Upper lobe of right lung (tissue), 1 donor: ENCODE measurements at regions not wholly inside any gene's neighbourhood (a gene's known extent, or its start where the extent isn't known, plus 50 kb on each side); places are given as distances from the start of the nearest gene placed in this dataset.

Experiments
- ATAC-seq: fragments of 200-7000 bp; cut with Tn5 transposase; one replicate; pipeline ENCODE4 v1.9.1; 2020; ENCODE audit warnings: mild to moderate bottlenecking, moderate library complexity
- DNase-seq: peaks from one replicate; pipeline ENCODE4 v3.0.0-alpha.2; 2020
- H3K27ac ChIP-seq: fragments of 200-600 bp; one replicate; pipeline ENCODE4 v1.8.0; 2022
- H3K27me3 ChIP-seq: fragments of 200-600 bp; one replicate; pipeline ENCODE4 v1.8.0; 2022; ENCODE audit warnings: mild to moderate bottlenecking
- H3K36me3 ChIP-seq: fragments of 200-600 bp; one replicate; pipeline ENCODE4 v1.8.0; 2022
- H3K4me1 ChIP-seq: fragments of 200-600 bp; one replicate; pipeline ENCODE4 v1.8.0; 2022
- H3K4me3 ChIP-seq: fragments of 200-600 bp; one replicate; pipeline ENCODE4 v1.8.0; 2022; ENCODE audit warnings: mild to moderate bottlenecking
- H3K9me3 ChIP-seq: fragments of 200-600 bp; one replicate; pipeline ENCODE4 v1.8.0; 2022
- CTCF ChIP-seq: fragments of 200-600 bp; IDR thresholded peaks from one replicate; pipeline ENCODE4 v1.8.0; 2022; ENCODE audit warnings: antibody characterized with exemption
- intact Hi-C: fragments of 100-400 bp; cut with DNase I; formaldehyde crosslinking; loops from one replicate; pipeline ENCODE4 v1.11.0; 2022
- donor health status: DM: no; HTN: yes; CAD: no; lungs with severe emphysema.

DNA sequence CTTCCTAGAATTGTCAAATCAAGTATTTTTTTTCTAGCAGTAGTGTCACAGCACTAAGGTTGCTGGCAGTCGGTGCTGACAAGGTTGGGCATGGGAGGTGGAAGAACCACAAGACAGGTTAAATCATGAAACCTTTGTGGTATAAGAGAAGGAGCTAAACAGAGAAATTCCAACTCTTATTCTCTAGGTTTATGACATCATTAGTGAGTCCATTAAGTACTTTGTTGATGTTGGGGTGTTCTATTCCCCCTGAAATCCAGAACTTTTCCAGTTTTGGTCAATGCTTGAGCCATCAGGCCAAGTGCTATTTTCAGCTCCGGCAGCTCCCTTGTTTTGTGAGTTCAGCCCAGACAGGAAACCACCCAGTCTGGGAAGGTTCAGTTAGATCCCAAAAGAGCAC, 206.0 kb upstream of the SOX9 start:
- intact Hi-C loops: no loop called here
- ATAC-seq (no peak), DNase-seq (no peak)
- Histone ChIP-seq H3K36me3 (no peaks in the 10 kb centered on the region), H3K27ac (no peak overlapping the region), H3K27me3 (no peaks in the 10 kb centered on the region), H3K4me3 (no peak overlapping the region), H3K4me1 (no peaks in the 10 kb centered on the region), H3K9me3 (no peaks in the 10 kb centered on the region)
- no peak for TF ChIP-seq CTCF

DNA sequence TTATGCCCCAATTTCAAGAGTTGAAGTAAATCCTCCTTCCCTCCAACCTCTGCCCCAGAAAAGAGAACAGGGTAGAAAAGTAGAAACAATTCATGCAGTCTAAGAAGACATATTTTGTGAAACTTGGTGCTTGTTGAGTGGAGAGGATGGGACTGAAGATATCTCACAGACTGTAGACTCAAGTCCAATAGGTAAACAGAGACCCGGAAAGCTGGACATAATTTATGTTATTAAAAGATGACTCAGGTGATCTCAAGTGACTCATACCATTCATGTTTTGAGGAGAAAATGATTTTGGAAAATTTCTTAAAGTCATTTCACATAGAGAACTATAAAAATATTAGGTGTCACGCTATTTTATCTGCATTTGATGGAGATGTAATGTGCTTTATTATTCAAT, 203.1 kb upstream of the SOX9 start:
- intact Hi-C loops: no loop called here
- Histone ChIP-seq H3K27me3 (no peaks in the 10 kb centered on the region), H3K36me3 (no peaks in the 10 kb centered on the region), H3K9me3 (no peaks in the 10 kb centered on the region), H3K4me1 (no peaks in the 10 kb centered on the region), H3K27ac (no peak overlapping the region), H3K4me3 (no peak overlapping the region)
- ATAC-seq: no peak
- no peak for TF ChIP-seq CTCF
- no peak for DNase-seq

DNA sequence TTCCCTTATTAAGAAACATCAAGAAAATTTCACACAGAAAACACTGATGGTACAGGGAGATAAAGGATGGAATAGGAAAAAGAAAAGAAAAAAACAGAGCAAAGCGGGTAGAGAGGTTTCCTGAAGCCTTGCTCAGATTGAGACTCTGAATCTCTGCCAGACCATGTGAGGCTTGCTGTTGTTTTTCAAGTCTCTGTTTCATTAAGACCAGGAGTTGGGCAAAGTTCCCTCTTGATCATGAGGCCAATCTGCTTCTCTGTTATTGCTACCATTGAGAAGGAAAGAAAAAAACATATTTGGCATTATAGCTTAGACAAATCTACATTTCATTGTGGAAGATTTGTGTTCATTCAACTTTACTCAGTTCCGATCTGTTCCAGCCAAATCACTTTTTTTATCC, 201.6 kb upstream of the SOX9 start:
- no peak overlapping the region for H3K4me3 ChIP-seq
- H3K27me3 ChIP-seq: no peaks in the 10 kb centered on the region
- H3K36me3 ChIP-seq: no peaks in the 10 kb centered on the region
- no peaks in the 10 kb centered on the region for H3K4me1 ChIP-seq
- H3K9me3 ChIP-seq: no peaks in the 10 kb centered on the region
- no peak for TF ChIP-seq CTCF
- no peak overlapping the region for H3K27ac ChIP-seq
- intact Hi-C loops: no loop called here
- ATAC-seq (no peak), DNase-seq (no peak)

DNA sequence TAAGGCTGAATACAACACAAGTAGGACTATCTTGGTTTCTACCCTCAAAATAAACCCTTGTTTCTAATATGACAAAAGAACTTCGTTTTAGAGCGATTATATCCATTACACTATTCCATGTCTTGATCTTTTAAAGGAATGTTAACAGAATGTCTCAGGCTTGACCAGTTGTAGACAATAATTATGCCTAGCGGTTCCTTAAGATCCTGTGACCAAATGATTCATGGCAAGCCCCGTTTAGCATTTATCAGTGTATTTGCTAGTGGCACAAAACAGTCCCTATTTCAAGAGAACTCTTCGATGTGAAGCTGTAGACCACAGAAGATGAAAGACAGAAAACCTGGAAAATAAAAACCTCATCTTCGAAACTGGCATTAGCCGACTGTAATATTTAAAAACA, 200.9 kb upstream of the SOX9 start:
- no peak for DNase-seq
- intact Hi-C loops: no loop called here
- no peak for TF ChIP-seq CTCF
- Histone ChIP-seq H3K36me3 (no peaks in the 10 kb centered on the region), H3K4me3 (no peak overlapping the region), H3K9me3 (no peaks in the 10 kb centered on the region), H3K4me1 (no peaks in the 10 kb centered on the region), H3K27ac (no peak overlapping the region), H3K27me3 (no peaks in the 10 kb centered on the region)
- ATAC-seq: no peak

DNA sequence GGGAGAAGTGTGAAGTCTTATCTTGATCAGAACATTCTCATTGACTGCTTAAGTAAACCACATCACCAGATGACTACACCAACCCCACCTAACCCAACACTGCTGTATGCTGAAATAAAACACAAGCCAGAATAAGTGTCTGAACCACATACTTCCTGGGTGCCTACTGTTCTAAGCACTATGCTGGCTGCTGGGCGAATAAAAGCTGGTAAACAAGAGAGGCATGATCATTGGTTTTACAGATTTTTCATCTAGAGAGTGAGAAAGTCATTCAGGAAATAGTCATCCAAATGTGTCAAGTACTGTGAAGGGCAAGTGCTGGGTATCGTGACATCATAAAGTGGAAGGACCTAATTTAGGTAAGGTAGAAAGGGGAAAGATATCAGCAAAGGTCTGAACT, 199.0 kb upstream of the SOX9 start:
- no peak for ATAC-seq

More for the DNA sequence above, 199.0 kb upstream of the SOX9 start:
- no peak for TF ChIP-seq CTCF
- Histone ChIP-seq H3K9me3 (no peaks in the 10 kb centered on the region), H3K27ac (no peak overlapping the region), H3K4me3 (no peak overlapping the region), H3K36me3 (no peaks in the 10 kb centered on the region), H3K4me1 (no peaks in the 10 kb centered on the region), H3K27me3 (no peaks in the 10 kb centered on the region)
- DNase-seq: no peak
- intact Hi-C loops: no loop called here
